ENCODE measurements at regions not wholly inside any gene's neighbourhood (a gene's known extent, or its start where the extent isn't known, plus 50 kb on each side); places are given as distances from the start of the nearest gene placed in this dataset.
"Not testable (repeated sequence)": the region's sequence is repeated elsewhere in the genome, so short reads cannot be mapped to it uniquely, and the experiment has no call there.

DNA sequence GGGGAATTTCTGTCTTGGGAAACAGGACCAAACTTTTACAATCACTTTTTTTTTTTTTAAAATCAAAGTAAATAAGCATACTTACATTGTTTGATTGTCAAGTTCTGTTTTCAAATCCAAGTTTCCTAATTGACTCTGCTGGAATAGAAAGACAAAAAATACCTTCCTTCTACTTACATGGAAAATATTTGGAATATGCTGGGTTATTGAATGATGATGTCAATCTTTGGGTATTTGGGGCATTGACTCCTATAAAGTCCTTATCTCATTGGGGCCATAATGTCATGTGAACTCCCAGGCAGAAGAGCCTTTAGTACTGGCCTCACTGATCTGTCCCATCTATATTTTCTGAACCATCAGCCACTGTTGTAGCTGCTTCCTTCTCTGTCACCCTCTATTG lies 122.6 kb upstream of the NOX3 start:
- Mint-ChIP-seq H3K4me1 (no peaks in the 10 kb centered on the region), H3K4me3 (no peak overlapping the region), H3K27ac (no peak overlapping the region), H3K27me3 (peaks cover 2% of the 10 kb centered on the region), H3K9me3 (no peaks in the 10 kb centered on the region), H3K36me3 (ENCODE audit: low read depth) (no peaks in the 10 kb centered on the region)
- CTCF ChIA-PET = no interaction called here
- POLR2A ChIA-PET = no interaction called here
- no peak for DNase-seq

DNA sequence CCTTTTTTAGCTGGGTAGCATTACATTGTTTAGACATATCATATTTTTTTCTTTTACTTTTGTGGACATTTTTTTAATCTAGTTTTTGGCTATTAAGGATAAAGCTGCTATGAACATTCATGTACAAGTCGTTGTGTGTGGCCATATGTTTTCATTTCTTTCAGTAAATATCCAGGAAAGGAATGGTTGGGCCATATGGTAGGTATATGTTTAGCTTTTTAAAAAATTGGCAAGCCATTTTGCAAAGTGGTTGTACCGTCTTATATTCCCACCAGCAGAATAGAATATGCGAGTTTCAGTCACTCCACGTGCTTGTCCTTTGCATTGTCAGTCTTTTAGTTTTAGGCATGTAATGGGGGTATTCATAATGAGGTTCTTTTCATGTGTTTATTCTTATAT lies 106.3 kb upstream of the NOX3 start:
- no peaks in the 10 kb centered on the region for H3K27me3 Mint-ChIP-seq

DNA sequence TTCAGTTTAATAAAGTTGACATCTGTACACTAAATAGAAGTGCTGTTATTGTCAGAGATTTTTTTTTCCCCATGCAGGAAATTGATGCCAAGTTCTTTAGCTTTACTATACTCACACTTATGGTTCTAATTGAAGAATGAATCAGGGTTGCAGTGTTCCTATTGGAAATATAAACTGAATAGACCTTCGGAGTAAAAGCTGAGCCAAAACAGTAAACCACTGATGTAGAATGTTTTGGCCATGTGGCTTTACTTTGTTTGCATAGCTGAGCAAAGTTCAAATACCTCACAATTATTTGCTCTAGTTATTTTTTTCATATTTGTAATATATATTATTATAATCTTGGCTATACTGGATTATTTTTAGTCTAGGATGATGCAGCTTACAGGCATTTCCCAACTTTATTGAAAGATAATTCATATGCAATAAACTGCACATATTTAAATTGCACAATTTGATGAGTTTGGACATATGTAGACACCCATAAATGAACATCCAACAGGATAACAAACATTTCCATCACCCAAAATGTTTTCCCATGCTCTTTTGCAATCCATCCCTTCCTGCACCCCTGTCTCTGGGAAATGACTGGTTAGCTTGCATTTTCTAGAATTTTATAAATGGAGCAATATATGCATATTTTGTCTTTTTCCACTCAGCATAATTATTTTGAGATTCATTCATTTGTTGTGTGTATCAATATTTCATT lies 105.8 kb upstream of the NOX3 start:
- ChIA-PET CTCF (no interaction called here), POLR2A (no interaction called here)
- Mint-ChIP-seq H3K27me3 (no peaks in the 10 kb centered on the region), H3K4me1 (no peaks in the 10 kb centered on the region), H3K4me3 (no peak overlapping the region), H3K36me3 (ENCODE audit: low read depth) (no peaks in the 10 kb centered on the region), H3K27ac (no peak overlapping the region), H3K9me3 (no peaks in the 10 kb centered on the region)
- DNase-seq = no peak

More for the DNA sequence above, 106.3 kb upstream of the NOX3 start:
- POLR2A ChIA-PET = no interaction called here
- CTCF ChIA-PET = no interaction called here
- H3K9me3 Mint-ChIP-seq = no peaks in the 10 kb centered on the region
- no peak for DNase-seq
- H3K4me3 Mint-ChIP-seq = no peak overlapping the region
- no peak overlapping the region for H3K27ac Mint-ChIP-seq
- no peaks in the 10 kb centered on the region for H3K4me1 Mint-ChIP-seq
- no peaks in the 10 kb centered on the region for H3K36me3 Mint-ChIP-seq (ENCODE audit: low read depth)

DNA sequence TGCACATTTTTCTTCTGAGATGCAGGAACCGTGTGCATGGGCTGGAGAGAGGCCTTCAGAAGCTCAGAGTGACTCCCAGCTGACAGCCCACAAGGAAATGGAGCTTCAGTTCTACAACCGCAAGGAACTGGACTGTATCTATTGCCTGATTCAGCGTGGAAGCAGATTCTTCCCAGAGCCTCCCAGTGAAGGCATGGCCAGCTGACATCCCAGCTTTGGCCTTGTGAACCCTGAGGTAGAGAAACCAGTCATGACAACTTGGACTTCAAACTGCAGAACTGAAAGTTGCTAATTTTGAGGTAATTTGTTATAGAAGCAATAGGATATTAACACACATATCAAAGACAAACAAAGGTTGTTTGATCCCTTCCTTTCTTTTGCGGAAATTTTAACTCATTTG lies 94.3 kb upstream of the NOX3 start:
- POLR2A ChIA-PET = no interaction called here
- CTCF ChIA-PET = no interaction called here

GRCh38 chr6:155549028-155549798 lies 93.6 kb upstream of the NOX3 start:
- POLR2A ChIA-PET = no interaction called here

More for the DNA sequence above, 94.3 kb upstream of the NOX3 start:
- no peak overlapping the region for H3K27ac Mint-ChIP-seq
- H3K9me3 Mint-ChIP-seq = no peaks in the 10 kb centered on the region
- H3K4me3 Mint-ChIP-seq = no peak overlapping the region
- DNase-seq = no peak
- no peaks in the 10 kb centered on the region for H3K4me1 Mint-ChIP-seq
- H3K36me3 Mint-ChIP-seq (ENCODE audit: low read depth) = no peaks in the 10 kb centered on the region
- peaks cover 2% of the 10 kb centered on the region for H3K27me3 Mint-ChIP-seq

GRCh38 chr6:155548576-155548975 lies 92.9 kb upstream of the NOX3 start:
- Mint-ChIP-seq H3K4me3 (no peak overlapping the region), H3K27ac (no peak overlapping the region), H3K27me3 (peaks cover 4% of the 10 kb centered on the region), H3K9me3 (no peaks in the 10 kb centered on the region), H3K36me3 (ENCODE audit: low read depth) (no peaks in the 10 kb centered on the region), H3K4me1 (no peaks in the 10 kb centered on the region)
- POLR2A ChIA-PET = no interaction called here
- CTCF ChIA-PET = no interaction called here
- DNase-seq = no peak

More at GRCh38 chr6:155549028-155549798, 93.6 kb upstream of the NOX3 start:
- no peaks in the 10 kb centered on the region for H3K36me3 Mint-ChIP-seq (ENCODE audit: low read depth)
- DNase-seq = no peak
- H3K4me1 Mint-ChIP-seq = no peaks in the 10 kb centered on the region
- CTCF ChIA-PET = no interaction called here
- H3K27ac Mint-ChIP-seq = no peak overlapping the region
- H3K4me3 Mint-ChIP-seq = no peak overlapping the region
- H3K27me3 Mint-ChIP-seq = peaks cover 4% of the 10 kb centered on the region
- no peaks in the 10 kb centered on the region for H3K9me3 Mint-ChIP-seq

DNA sequence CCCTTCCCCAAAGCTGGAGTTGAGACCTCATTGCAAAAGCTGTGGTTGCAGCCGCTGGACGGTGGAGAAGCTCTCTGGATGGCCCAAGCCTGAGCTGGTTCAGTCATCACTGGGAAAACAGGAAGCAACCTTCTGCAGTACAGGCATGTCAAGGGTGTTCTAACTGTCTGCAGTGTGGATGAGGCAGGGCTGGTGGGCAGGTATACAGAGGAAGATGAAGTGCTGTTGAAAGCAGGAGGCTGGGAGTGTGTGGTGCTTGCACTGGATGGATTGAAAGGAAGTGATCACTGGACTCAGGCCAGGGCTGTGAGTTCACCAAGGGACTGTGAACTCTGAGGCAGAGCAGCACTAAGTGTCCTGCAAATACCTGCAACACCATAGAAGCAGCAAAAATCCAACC lies 89.0 kb upstream of the NOX3 start:
- no peaks in the 10 kb centered on the region for H3K4me1 Mint-ChIP-seq
- H3K9me3 Mint-ChIP-seq = no peaks in the 10 kb centered on the region
- ChIA-PET CTCF (no interaction called here), POLR2A (no interaction called here)
- H3K36me3 Mint-ChIP-seq (ENCODE audit: low read depth) = no peaks in the 10 kb centered on the region
- peaks cover 2% of the 10 kb centered on the region for H3K27me3 Mint-ChIP-seq
- H3K27ac Mint-ChIP-seq = no peak overlapping the region
- no peak overlapping the region for H3K4me3 Mint-ChIP-seq
- no peak for DNase-seq

- POLR2A ChIA-PET = no interaction called here
- peaks cover 4% of the 10 kb centered on the region for H3K27me3 Mint-ChIP-seq
- H3K36me3 Mint-ChIP-seq (ENCODE audit: low read depth) = no peaks in the 10 kb centered on the region
- no peak overlapping the region for H3K4me3 Mint-ChIP-seq
- no peaks in the 10 kb centered on the region for H3K9me3 Mint-ChIP-seq
- no peak for DNase-seq
- CTCF ChIA-PET = interaction anchor here (0.5 to 1.0 kb wide), 2 partner anchors 21 to 1426 kb away, joined by 3 to 5 read pairs; no protein-coding TSS in a partner anchor
- no peaks in the 10 kb centered on the region for H3K4me1 Mint-ChIP-seq
- no peak overlapping the region for H3K27ac Mint-ChIP-seq
These were observed 87.7 kb upstream of the NOX3 start for GRCh38 chr6:155543166-155543847.

GRCh38 chr6:155542036-155542435 lies 86.4 kb upstream of the NOX3 start:
- Mint-ChIP-seq H3K27ac (no peak overlapping the region), H3K36me3 (ENCODE audit: low read depth) (no peaks in the 10 kb centered on the region), H3K9me3 (no peaks in the 10 kb centered on the region), H3K27me3 (peaks cover 7% of the 10 kb centered on the region), H3K4me1 (no peaks in the 10 kb centered on the region), H3K4me3 (no peak overlapping the region)
- no peak for DNase-seq
- CTCF ChIA-PET = interaction anchor here (1.0 kb wide), 1 partner anchor 19 kb away, joined by 5 read pairs; no protein-coding TSS in a partner anchor
- POLR2A ChIA-PET = no interaction called here

GRCh38 chr6:155538708-155539390 lies 83.2 kb upstream of the NOX3 start:
- Mint-ChIP-seq H3K27ac (no peak overlapping the region), H3K4me1 (no peaks in the 10 kb centered on the region), H3K9me3 (peaks cover 2% of the 10 kb centered on the region), H3K36me3 (ENCODE audit: low read depth) (no peaks in the 10 kb centered on the region), H3K27me3 (peaks cover 5% of the 10 kb centered on the region), H3K4me3 (no peak overlapping the region)
- ChIA-PET CTCF (no interaction called here), POLR2A (no interaction called here)
- no peak for DNase-seq

DNA sequence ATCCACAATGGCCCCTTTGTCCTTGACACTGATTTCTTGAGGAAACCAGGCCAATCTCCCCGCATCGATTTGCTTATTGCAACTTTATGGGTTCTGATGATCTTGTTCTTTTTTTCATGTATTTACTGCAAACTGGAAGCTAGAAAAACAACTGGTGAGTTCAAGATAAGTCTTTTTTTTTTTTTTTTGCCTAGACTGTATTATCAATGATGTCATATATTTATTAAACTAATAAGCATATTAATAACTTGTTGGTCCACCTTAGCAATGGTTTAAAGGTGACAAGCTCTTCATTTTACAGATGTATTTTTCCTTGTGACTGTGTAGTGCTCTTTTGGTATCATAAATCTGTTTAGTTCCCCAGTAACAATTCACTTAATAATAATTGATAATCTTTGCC lies 79.0 kb upstream of the NOX3 start:
- no peaks in the 10 kb centered on the region for H3K4me1 Mint-ChIP-seq
- ChIA-PET POLR2A (no interaction called here), CTCF (no interaction called here)
- peaks cover 2% of the 10 kb centered on the region for H3K9me3 Mint-ChIP-seq
- H3K27me3 Mint-ChIP-seq = peaks cover 8% of the 10 kb centered on the region
- DNase-seq = no peak
- no peak overlapping the region for H3K27ac Mint-ChIP-seq
- H3K4me3 Mint-ChIP-seq = no peak overlapping the region
- H3K36me3 Mint-ChIP-seq (ENCODE audit: low read depth) = no peaks in the 10 kb centered on the region

GRCh38 chr6:155530219-155530834 lies 74.7 kb upstream of the NOX3 start:
- Mint-ChIP-seq H3K4me1 (peaks cover 8% of the 10 kb centered on the region), H3K27me3 (peaks cover 2% of the 10 kb centered on the region), H3K9me3 (peaks cover 7% of the 10 kb centered on the region), H3K36me3 (ENCODE audit: low read depth) (no peaks in the 10 kb centered on the region), H3K27ac (no peak overlapping the region), H3K4me3 (no peak overlapping the region)
- CTCF ChIA-PET = no interaction called here
- POLR2A ChIA-PET = no interaction called here
- no peak for DNase-seq

DNA sequence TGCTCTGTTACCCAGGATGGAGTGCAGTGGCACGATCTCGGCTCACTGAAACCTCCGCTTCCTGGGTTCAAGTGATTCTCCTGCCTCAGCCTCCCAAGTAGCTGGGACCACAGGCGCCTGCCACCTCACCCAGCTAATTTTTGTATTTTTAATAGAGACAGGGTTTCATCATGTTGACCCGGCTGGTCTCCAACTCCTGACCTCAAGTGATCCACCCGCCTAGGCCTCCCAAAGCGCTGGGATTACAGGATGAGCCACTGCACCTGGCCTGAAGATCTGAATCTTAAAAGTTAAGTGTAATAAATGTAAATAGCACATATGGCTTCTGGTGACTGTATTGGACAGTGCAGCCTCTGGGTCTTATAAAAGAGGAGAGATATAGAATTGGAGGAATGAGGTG lies 74.2 kb upstream of the NOX3 start:
- H3K27me3 Mint-ChIP-seq; H3K9me3 Mint-ChIP-seq; H3K27ac Mint-ChIP-seq; DNase-seq; POLR2A ChIA-PET; H3K4me3 Mint-ChIP-seq; H3K36me3 Mint-ChIP-seq (ENCODE audit: low read depth); H3K4me1 Mint-ChIP-seq; CTCF ChIA-PET: not testable (repeated sequence)

Data from activated CD4-positive, alpha-beta memory T cell treated with anti-CD3 and anti-CD28 coated beads, Interleukin-2, amount 10 ng/mL, durations not matched to agents 7 days and 5 days (primary cell).